ENCODE measurements at regions not wholly inside any gene's neighbourhood (a gene's known extent, or its start where the extent isn't known, plus 50 kb on each side); places are given as distances from the start of the nearest gene placed in this dataset.

DNA sequence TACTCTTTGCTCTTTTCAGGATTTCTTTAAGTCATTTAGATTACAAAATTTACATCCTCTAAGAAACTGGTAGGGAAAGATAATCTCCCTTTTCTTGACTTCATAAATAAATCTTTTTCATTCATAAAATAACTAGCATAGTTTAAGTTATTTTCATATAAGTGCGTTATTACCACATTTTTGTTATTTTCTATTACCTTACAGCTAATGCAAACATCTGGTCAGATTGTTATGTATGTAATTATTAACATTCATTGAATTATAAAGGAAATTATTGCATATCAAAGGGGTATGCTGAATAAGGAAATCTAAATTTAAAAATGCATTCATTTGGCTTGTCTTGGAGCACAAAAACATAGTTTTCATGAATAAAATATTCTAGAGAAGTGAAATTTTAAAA is 55.3 kb upstream of the SLITRK1 start:
- no peak for DNase-seq (ENCODE audit: low spot score)

DNA sequence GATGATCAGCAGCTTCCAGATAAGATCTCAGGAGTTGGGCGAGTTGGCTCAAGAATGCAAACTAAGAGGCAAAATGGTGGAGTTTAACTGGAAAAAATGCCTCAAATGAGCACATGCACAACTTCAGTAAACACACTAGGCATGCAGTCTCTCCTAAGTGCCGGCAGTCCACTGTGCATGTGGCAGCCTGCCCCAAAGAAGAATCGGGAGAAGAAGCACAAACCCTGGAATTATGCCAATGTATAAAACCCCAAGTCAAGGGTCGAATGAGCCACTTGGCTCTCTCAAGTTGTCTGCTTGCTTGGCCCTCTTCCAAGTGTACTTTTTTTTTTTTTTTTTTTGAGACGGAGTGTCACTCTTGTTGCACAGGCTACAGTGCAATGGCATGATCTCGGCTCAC is 53.3 kb upstream of the SLITRK1 start:
- no peak for DNase-seq (ENCODE audit: low spot score)
